SK-N-SH treated with all-trans-retinoic acid at 6 μM for 48 hours (cell line): ENCODE measurements at regions not wholly inside any gene's neighbourhood (a gene's known extent, or its start where the extent isn't known, plus 50 kb on each side); places are given as distances from the start of the nearest gene placed in this dataset.

Experiments used
- CSDC2 ChIP-seq: fragments of 250-450 bp; sonication (Bioruptor Pico); IDR thresholded peaks from 2 replicates; pipeline ENCODE4 v1.5.0; 2020; ENCODE audit warnings: mild to moderate bottlenecking, moderate library complexity
- ESRRG ChIP-seq: fragments of 250-450 bp; sonication (Bioruptor Pico); IDR thresholded peaks from 2 replicates; pipeline ENCODE4 v1.6.1; 2021; ENCODE audit warnings: mild to moderate bottlenecking
- SNAI2 ChIP-seq: fragments of 250-450 bp; sonication (Bioruptor Pico); IDR thresholded peaks from 2 replicates; pipeline ENCODE4 v1.5.0; 2020; ENCODE audit warnings: mild to moderate bottlenecking, moderate library complexity
- ZFP3 ChIP-seq: fragments of 250-450 bp; sonication (Bioruptor Pico); IDR thresholded peaks from 2 replicates; pipeline ENCODE4 v1.5.0; 2020; ENCODE audit warnings: mild to moderate bottlenecking, moderate library complexity
- ZFP30 ChIP-seq: fragments of 450-650 bp; formaldehyde crosslinking; IDR thresholded peaks from 2 replicates; pipeline ENCODE4 v1.5.0; 2022; ENCODE audit warnings: mild to moderate bottlenecking, moderate library complexity
- TF ChIP-seq, protein P1 (sequence below): fragments of 250-450 bp; sonication (Bioruptor Pico); IDR thresholded peaks from 2 replicates; pipeline ENCODE4 v1.8.0; 2020; ENCODE audit warnings: mild to moderate bottlenecking, moderate library complexity, borderline replicate concordance
- TF ChIP-seq, protein P2 (sequence below): fragments of 250-450 bp; sonication (Bioruptor Pico); IDR thresholded peaks from 2 replicates; pipeline ENCODE4 v1.5.1; 2020; ENCODE audit warnings: low read depth, mild to moderate bottlenecking, moderate library complexity
- TF ChIP-seq, protein P3 (sequence below): fragments of 250-450 bp; sonication (Bioruptor Pico); IDR thresholded peaks from 2 replicates; pipeline ENCODE4 v1.5.0; 2020; ENCODE audit warnings: mild to moderate bottlenecking, moderate library complexity

DNA sequence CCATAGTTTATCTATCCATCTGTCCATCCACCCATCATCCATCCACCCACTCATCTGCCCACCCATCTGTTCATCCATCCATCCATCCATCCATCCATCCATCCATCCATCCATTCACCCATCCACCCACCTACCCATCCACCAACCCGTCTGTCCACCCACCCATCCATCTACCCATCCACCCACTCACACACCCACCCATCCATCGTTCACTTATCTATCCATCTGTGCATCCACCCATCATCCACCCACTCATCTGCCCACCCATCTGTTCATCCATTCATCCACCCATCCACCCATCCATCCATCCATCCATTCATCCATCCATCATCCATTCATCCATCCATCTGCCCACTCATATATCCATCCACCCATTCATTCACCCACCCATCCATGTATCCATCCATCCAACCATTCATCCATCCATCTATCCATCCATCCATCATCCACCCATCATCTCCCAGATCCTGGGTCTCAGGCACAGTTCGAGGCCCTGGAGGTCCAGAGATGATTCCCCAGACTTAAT lies 88.2 kb upstream of the WNT4 start:
- TF ChIP-seq, protein P1, sequence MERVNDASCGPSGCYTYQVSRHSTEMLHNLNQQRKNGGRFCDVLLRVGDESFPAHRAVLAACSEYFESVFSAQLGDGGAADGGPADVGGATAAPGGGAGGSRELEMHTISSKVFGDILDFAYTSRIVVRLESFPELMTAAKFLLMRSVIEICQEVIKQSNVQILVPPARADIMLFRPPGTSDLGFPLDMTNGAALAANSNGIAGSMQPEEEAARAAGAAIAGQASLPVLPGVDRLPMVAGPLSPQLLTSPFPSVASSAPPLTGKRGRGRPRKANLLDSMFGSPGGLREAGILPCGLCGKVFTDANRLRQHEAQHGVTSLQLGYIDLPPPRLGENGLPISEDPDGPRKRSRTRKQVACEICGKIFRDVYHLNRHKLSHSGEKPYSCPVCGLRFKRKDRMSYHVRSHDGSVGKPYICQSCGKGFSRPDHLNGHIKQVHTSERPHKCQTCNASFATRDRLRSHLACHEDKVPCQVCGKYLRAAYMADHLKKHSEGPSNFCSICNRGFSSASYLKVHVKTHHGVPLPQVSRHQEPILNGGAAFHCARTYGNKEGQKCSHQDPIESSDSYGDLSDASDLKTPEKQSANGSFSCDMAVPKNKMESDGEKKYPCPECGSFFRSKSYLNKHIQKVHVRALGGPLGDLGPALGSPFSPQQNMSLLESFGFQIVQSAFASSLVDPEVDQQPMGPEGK (CRISPR knock-in tag) = no peak
- TF ChIP-seq CSDC2 (CRISPR knock-in tag) (no peak), ZFP30 (no peak), ZFP3 (no peak), SNAI2 (CRISPR knock-in tag) (no peak), ESRRG (no peak)
- TF ChIP-seq, protein P2, sequence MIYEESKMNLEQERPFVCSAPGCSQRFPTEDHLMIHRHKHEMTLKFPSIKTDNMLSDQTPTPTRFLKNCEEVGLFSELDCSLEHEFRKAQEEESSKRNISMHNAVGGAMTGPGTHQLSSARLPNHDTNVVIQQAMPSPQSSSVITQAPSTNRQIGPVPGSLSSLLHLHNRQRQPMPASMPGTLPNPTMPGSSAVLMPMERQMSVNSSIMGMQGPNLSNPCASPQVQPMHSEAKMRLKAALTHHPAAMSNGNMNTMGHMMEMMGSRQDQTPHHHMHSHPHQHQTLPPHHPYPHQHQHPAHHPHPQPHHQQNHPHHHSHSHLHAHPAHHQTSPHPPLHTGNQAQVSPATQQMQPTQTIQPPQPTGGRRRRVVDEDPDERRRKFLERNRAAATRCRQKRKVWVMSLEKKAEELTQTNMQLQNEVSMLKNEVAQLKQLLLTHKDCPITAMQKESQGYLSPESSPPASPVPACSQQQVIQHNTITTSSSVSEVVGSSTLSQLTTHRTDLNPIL (CRISPR knock-in tag) = no peak
- TF ChIP-seq, protein P3, sequence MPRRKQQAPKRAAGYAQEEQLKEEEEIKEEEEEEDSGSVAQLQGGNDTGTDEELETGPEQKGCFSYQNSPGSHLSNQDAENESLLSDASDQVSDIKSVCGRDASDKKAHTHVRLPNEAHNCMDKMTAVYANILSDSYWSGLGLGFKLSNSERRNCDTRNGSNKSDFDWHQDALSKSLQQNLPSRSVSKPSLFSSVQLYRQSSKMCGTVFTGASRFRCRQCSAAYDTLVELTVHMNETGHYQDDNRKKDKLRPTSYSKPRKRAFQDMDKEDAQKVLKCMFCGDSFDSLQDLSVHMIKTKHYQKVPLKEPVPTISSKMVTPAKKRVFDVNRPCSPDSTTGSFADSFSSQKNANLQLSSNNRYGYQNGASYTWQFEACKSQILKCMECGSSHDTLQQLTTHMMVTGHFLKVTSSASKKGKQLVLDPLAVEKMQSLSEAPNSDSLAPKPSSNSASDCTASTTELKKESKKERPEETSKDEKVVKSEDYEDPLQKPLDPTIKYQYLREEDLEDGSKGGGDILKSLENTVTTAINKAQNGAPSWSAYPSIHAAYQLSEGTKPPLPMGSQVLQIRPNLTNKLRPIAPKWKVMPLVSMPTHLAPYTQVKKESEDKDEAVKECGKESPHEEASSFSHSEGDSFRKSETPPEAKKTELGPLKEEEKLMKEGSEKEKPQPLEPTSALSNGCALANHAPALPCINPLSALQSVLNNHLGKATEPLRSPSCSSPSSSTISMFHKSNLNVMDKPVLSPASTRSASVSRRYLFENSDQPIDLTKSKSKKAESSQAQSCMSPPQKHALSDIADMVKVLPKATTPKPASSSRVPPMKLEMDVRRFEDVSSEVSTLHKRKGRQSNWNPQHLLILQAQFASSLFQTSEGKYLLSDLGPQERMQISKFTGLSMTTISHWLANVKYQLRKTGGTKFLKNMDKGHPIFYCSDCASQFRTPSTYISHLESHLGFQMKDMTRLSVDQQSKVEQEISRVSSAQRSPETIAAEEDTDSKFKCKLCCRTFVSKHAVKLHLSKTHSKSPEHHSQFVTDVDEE (CRISPR knock-in tag) = no peak
